Prostate gland (tissue), 2 donors: ENCODE measurements at regions not wholly inside any gene's neighbourhood (a gene's known extent, or its start where the extent isn't known, plus 50 kb on each side); places are given as distances from the start of the nearest gene placed in this dataset.

ENCODE experiments used
- DNase-seq: peaks from one replicate; pipeline ENCODE4 v3.0.0-alpha.2; 2019; ENCODE audit warnings: low spot score
- H3K27ac ChIP-seq, 2 donors: fragments of 200-600 bp; sonication (generic); 2 replicates each; pipeline ENCODE4 v1.5.1; 2017 to 2019
- H3K27me3 ChIP-seq: fragments of 200-600 bp; sonication (generic); replicated peaks from 2 replicates; pipeline ENCODE4 v1.5.1; 2019; ENCODE audit not compliant: insufficient read depth
- H3K36me3 ChIP-seq, 2 donors: fragments of 200-600 bp; sonication (generic); 1 replicate in 1 of 2; 2 replicates in 1 of 2; pipeline versions ENCODE4 v1.5.1 to v1.8.1; 2017 to 2019
- H3K4me1 ChIP-seq: fragments of 200-600 bp; sonication (generic); replicated peaks from 2 replicates; pipeline ENCODE4 v1.5.1; 2019
- H3K4me3 ChIP-seq, 2 donors: fragments of 200-600 bp; sonication (generic); 2 replicates each; pipeline ENCODE4 v1.5.1; 2017 to 2019
- H3K9me3 ChIP-seq: fragments of 200-600 bp; sonication (generic); 2 replicates; pipeline ENCODE4 v1.5.1; 2017
- CTCF ChIP-seq, 4 experiments: fragments of 200-600 bp in 2 of 4; fragments of 450-650 bp in 2 of 4; sonication (generic) in 2 of 4; IDR thresholded peaks; 1 replicate in 3 of 4; 2 replicates in 1 of 4; pipeline ENCODE4 v1.5.1; 2016 to 2019; ENCODE audit warnings: antibody characterized with exemption in 4 of 4, mild to moderate bottlenecking in 2 of 4, moderate library complexity in 2 of 4
- POLR2A ChIP-seq: fragments of 450-650 bp; IDR thresholded peaks from one replicate; pipeline ENCODE4 v1.6.1; 2016; ENCODE audit warnings: antibody characterized with exemption, mild to moderate bottlenecking
- POLR2AphosphoS5 ChIP-seq: sonication (generic); formaldehyde crosslinking; IDR thresholded peaks from one replicate; pipeline ENCODE4 v1.6.1; 2017; ENCODE audit warnings: antibody characterized with exemption
- WGBS: methylation state at CpG from one replicate; pipeline ENCODE4 v1.1.5; 2018; 5-methylcytosine and 5-hydroxymethylcytosine counted together
- intact Hi-C: fragments of 100-400 bp; cut with DNase I; formaldehyde crosslinking; loops from one replicate; pipeline ENCODE4 v1.14.2; 2022

GRCh38 chr4:170339522-170339921 lies 249.8 kb upstream of the AADAT start:
- TF ChIP-seq POLR2AphosphoS5: no peak
- no peak for TF ChIP-seq POLR2A
- TF ChIP-seq CTCF (IDR thresholded peaks at IDR 0.05): no peak
- intact Hi-C loops: no loop called here
- H3K4me1 ChIP-seq: no peaks in the 10 kb centered on the region
- H3K36me3 ChIP-seq: no peaks in the 10 kb centered on the region
- H3K27me3 ChIP-seq: no peaks in the 10 kb centered on the region
- no peak overlapping the region for H3K27ac ChIP-seq
- H3K9me3 ChIP-seq: no peaks in the 10 kb centered on the region
- no peak for DNase-seq
- WGBS: 98% methylated on average over 2 of the region's 2 CpGs
- no peak overlapping the region for H3K4me3 ChIP-seq

- Histone ChIP-seq H3K4me3 (no peak overlapping the region), H3K9me3 (no peaks in the 10 kb centered on the region), H3K27me3 (no peaks in the 10 kb centered on the region), H3K36me3 (no peaks in the 10 kb centered on the region), H3K27ac (no peak overlapping the region), H3K4me1 (no peaks in the 10 kb centered on the region)
- intact Hi-C loops: no loop called here
- TF ChIP-seq POLR2A: no peak
- no peak for TF ChIP-seq CTCF (IDR thresholded peaks at IDR 0.05)
- no peak for TF ChIP-seq POLR2AphosphoS5
- DNase-seq: no peak
- WGBS: 49% methylated on average over 3 of the region's 3 CpGs
Measured at GRCh38 chr4:170336238-170336775, 246.6 kb upstream of the AADAT start.

GRCh38 chr4:170325599-170325998 lies 235.8 kb upstream of the AADAT start:
- no peak overlapping the region for H3K4me3 ChIP-seq
- no peak overlapping the region for H3K27ac ChIP-seq
- H3K36me3 ChIP-seq: no peaks in the 10 kb centered on the region
- no peaks in the 10 kb centered on the region for H3K9me3 ChIP-seq
- 44% methylated on average over 3 of the region's 3 CpGs for WGBS
- TF ChIP-seq POLR2A: no peak
- no peak for TF ChIP-seq CTCF (IDR thresholded peaks at IDR 0.05)
- no peak for TF ChIP-seq POLR2AphosphoS5
- intact Hi-C loops: no loop called here
- DNase-seq: no peak
- no peaks in the 10 kb centered on the region for H3K4me1 ChIP-seq
- no peaks in the 10 kb centered on the region for H3K27me3 ChIP-seq

- no peak for DNase-seq
- WGBS: 71% methylated on average over 2 of the region's 2 CpGs
- Histone ChIP-seq H3K9me3 (no peaks in the 10 kb centered on the region), H3K36me3 (no peaks in the 10 kb centered on the region), H3K27ac (no peak overlapping the region), H3K4me3 (no peak overlapping the region), H3K4me1 (no peaks in the 10 kb centered on the region), H3K27me3 (no peaks in the 10 kb centered on the region)
- TF ChIP-seq POLR2A (no peak), POLR2AphosphoS5 (no peak), CTCF (IDR thresholded peaks at IDR 0.05) (no peak)
- intact Hi-C loops: no loop called here
Measured at GRCh38 chr4:170323623-170324022, 233.9 kb upstream of the AADAT start.

GRCh38 chr4:170307182-170307581 lies 217.4 kb upstream of the AADAT start:
- Histone ChIP-seq H3K27ac (no peak overlapping the region), H3K9me3 (no peaks in the 10 kb centered on the region), H3K4me3 (no peak overlapping the region), H3K27me3 (no peaks in the 10 kb centered on the region), H3K4me1 (no peaks in the 10 kb centered on the region), H3K36me3 (no peaks in the 10 kb centered on the region)
- TF ChIP-seq POLR2AphosphoS5: no peak
- no peak for TF ChIP-seq POLR2A
- TF ChIP-seq CTCF (IDR thresholded peaks at IDR 0.05): no peak
- 47% methylated on average over 1 of the region's 1 CpG for WGBS
- intact Hi-C loops: no loop called here
- no peak for DNase-seq
